ENCODE measurements at regions not wholly inside any gene's neighbourhood (a gene's known extent, or its start where the extent isn't known, plus 50 kb on each side); places are given as distances from the start of the nearest gene placed in this dataset.

DNA sequence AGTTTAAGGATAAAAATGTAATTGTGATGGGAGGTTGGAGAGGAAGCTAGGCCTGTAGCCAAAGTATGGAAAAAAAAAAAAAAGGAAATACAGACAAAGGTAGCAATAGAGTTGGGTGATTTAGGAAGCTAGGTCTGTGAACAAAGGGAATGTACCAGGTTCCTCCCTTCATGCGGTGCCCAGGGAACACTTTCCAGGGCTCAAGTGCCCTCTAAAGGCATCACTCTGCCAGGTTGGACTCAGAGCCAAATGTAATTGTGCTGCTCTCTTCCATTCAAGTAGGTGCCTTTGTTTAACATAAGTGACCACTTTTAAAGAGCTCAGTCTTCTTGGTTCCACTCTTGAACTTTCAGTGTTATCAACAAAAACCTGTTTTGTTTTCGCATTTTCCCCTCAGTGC is 159.7 kb upstream of the AHI1 start:
- TF ChIP-seq, protein P1, sequence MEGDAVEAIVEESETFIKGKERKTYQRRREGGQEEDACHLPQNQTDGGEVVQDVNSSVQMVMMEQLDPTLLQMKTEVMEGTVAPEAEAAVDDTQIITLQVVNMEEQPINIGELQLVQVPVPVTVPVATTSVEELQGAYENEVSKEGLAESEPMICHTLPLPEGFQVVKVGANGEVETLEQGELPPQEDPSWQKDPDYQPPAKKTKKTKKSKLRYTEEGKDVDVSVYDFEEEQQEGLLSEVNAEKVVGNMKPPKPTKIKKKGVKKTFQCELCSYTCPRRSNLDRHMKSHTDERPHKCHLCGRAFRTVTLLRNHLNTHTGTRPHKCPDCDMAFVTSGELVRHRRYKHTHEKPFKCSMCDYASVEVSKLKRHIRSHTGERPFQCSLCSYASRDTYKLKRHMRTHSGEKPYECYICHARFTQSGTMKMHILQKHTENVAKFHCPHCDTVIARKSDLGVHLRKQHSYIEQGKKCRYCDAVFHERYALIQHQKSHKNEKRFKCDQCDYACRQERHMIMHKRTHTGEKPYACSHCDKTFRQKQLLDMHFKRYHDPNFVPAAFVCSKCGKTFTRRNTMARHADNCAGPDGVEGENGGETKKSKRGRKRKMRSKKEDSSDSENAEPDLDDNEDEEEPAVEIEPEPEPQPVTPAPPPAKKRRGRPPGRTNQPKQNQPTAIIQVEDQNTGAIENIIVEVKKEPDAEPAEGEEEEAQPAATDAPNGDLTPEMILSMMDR (IDR thresholded peaks at IDR 0.05; ENCODE audit: low read depth, low read length): no peak
- TF ChIP-seq POLR2A (IDR thresholded peaks at IDR 0.05; ENCODE audit: extremely low read depth, insufficient read length) (no peak), MYC (IDR thresholded peaks at IDR 0.05; ENCODE audit: low read depth, low read length) (no peak)
- TF ChIP-seq, protein P2, sequence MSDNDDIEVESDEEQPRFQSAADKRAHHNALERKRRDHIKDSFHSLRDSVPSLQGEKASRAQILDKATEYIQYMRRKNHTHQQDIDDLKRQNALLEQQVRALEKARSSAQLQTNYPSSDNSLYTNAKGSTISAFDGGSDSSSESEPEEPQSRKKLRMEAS (IDR thresholded peaks at IDR 0.05; ENCODE audit: low read depth, low read length): no peak
